ENCODE measurements at regions not wholly inside any gene's neighbourhood (a gene's known extent, or its start where the extent isn't known, plus 50 kb on each side); places are given as distances from the start of the nearest gene placed in this dataset.
A peak's percentile ranks its signal among the peaks of the same experiment; 100 is the strongest.

DNA sequence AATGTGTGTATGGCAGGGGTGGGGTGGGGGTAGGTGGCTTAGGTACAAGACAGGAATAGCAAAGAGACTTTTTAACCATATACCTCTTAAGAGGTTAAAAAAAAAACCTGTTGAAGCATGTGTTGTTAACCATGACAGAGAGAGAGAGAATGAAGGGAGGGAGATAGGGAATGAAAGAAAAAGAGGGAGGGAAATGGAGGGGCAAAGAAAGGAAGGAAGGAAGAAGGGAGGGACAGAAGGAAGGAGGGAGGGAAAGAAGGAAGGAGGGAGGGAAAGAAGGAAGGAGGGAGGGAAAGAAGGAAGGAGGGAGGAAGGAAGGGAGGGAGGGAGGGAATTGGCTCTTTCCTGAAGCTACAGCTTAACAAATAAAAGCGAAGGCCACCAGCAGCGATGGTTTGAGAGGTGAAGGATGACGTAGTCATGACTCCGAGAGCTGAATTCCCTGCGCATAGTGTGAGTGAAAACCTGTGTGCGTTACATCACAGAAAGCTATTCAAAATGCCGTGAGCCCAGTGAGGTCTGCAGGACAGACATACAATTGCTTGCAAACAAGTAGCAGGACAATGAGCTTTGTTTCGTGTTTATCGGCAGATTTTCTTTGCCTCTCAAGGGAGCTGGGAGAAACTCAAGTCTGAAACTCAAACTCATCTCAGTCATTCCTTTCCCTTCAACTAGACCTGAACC, 88.6 kb upstream of the NEDD9 start:
- TF ChIP-seq CTCF (IDR thresholded peaks at IDR 0.05) = no peak
- TF ChIP-seq POLR2A (IDR thresholded peaks at IDR 0.05) = no peak
- TF ChIP-seq EP300 (IDR thresholded peaks at IDR 0.05) = no peak
- Histone ChIP-seq H3K27ac (peak overlapping the region in 1 of 4 donors; percentile 12), H3K4me3 (no peak overlapping the region), H3K36me3 (no peaks in the 10 kb centered on the region), H3K9me3 (no peaks in the 10 kb centered on the region), H3K27me3 (no peaks in the 10 kb centered on the region), H3K4me1 (peaks cover 0 to 31% (median 3%) of the 10 kb centered on the region in 4 donors)
- no peak for DNase-seq (ENCODE audit: low spot score in 2 of 2)
- 33 to 43% methylated on average over 9 of the region's 9 CpGs for WGBS, 2 donors

- 64 to 69% methylated on average over 9 of the region's 9 CpGs for WGBS, 2 donors
Observed at GRCh38 chr6:11318835-11319813, 86.7 kb upstream of the NEDD9 start.

GRCh38 chr6:11317885-11318771, 85.7 kb upstream of the NEDD9 start:
- WGBS, 2 donors = 48 to 51% methylated on average over 11 of the region's 11 CpGs
- TF ChIP-seq CTCF (IDR thresholded peaks at IDR 0.05) (no peak), POLR2A (IDR thresholded peaks at IDR 0.05) (no peak), EP300 (IDR thresholded peaks at IDR 0.05) (peak in 1 of 2 donors; percentile 66)
- Histone ChIP-seq H3K36me3 (no peaks in the 10 kb centered on the region), H3K4me3 (no peak overlapping the region), H3K27me3 (no peaks in the 10 kb centered on the region), H3K9me3 (no peaks in the 10 kb centered on the region), H3K27ac (peak overlapping the region in 2 of 4 donors; percentile 21 to 39), H3K4me1 (peaks cover 0 to 31% (median 3%) of the 10 kb centered on the region in 4 donors)
- DNase-seq (ENCODE audit: low spot score in 2 of 2) = peak; percentile 36 to 40

More at GRCh38 chr6:11318835-11319813, 86.7 kb upstream of the NEDD9 start:
- Histone ChIP-seq H3K27ac (peak overlapping the region in 1 of 4 donors; percentile 2), H3K27me3 (no peaks in the 10 kb centered on the region), H3K4me1 (peaks cover 0 to 31% (median 3%) of the 10 kb centered on the region in 4 donors), H3K4me3 (no peak overlapping the region), H3K9me3 (no peaks in the 10 kb centered on the region), H3K36me3 (no peaks in the 10 kb centered on the region)
- TF ChIP-seq CTCF (IDR thresholded peaks at IDR 0.05) (no peak), EP300 (IDR thresholded peaks at IDR 0.05) (no peak), POLR2A (IDR thresholded peaks at IDR 0.05) (no peak)
- no peak for DNase-seq (ENCODE audit: low spot score in 2 of 2)

- no peaks in the 10 kb centered on the region for H3K36me3 ChIP-seq
- TF ChIP-seq POLR2A (IDR thresholded peaks at IDR 0.05) (no peak), EP300 (IDR thresholded peaks at IDR 0.05) (peak in 1 of 2 donors; percentile 63), CTCF (IDR thresholded peaks at IDR 0.05) (no peak)
- WGBS, 2 donors = 52 to 59% methylated on average over 5 of the region's 5 CpGs
- H3K9me3 ChIP-seq = no peaks in the 10 kb centered on the region
- H3K4me1 ChIP-seq = peaks cover 0 to 16% (median 3%) of the 10 kb centered on the region in 4 donors
- DNase-seq (ENCODE audit: low spot score in 2 of 2) = no peak
- H3K27ac ChIP-seq = peak overlapping the region in 2 of 4 donors; percentile 32 to 62
- H3K4me3 ChIP-seq = no peak overlapping the region
- no peaks in the 10 kb centered on the region for H3K27me3 ChIP-seq
Observed at GRCh38 chr6:11315743-11316437, 83.4 kb upstream of the NEDD9 start.
